Ovary (tissue), 3 donors: ENCODE measurements at regions not wholly inside any gene's neighbourhood (a gene's known extent, or its start where the extent isn't known, plus 50 kb on each side); places are given as distances from the start of the nearest gene placed in this dataset.

Experiments used
- EP300 ChIP-seq: sonication (generic); formaldehyde crosslinking; IDR thresholded peaks from one replicate; pipeline ENCODE4 v1.6.1; 2017; ENCODE audit warnings: antibody characterized with exemption
- POLR2A ChIP-seq: fragments of 450-650 bp; IDR thresholded peaks from one replicate; pipeline ENCODE4 v1.6.1; 2017; ENCODE audit warnings: antibody characterized with exemption, mild to moderate bottlenecking, moderate library complexity
- TF ChIP-seq, protein P1 (sequence below), 3 donors: fragments of 450-650 bp in 2 of 3; fragments of 200-600 bp in 1 of 3; IDR thresholded peaks; one replicate each; pipeline versions ENCODE4 v1.5.1 to v1.8.0; 2016 to 2022; ENCODE audit warnings: antibody characterized with exemption in 3 of 3, mild to moderate bottlenecking in 1 of 3
- donor health status: DM: no; HTN: no; CAD: no.

DNA sequence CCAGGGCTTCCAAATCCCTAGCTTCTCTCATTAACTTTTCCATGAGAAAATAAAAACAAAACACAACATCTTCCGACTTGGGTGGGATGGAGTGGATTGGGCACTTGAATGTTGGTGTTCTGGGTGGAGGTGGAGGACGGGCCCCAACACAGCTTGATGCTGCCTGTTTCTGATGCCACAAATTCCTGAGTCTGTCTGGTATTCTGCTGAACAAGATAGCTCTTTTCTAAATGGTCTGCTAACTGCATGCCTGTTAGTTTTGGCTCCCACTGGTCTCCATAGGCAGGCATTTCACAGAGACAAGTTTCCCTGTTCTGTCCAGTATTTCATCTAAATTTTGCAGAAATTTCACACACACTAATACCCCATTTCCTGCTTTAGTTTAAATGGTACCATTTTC is 160.9 kb upstream of the FZD8 start:
- TF ChIP-seq, protein P1, sequence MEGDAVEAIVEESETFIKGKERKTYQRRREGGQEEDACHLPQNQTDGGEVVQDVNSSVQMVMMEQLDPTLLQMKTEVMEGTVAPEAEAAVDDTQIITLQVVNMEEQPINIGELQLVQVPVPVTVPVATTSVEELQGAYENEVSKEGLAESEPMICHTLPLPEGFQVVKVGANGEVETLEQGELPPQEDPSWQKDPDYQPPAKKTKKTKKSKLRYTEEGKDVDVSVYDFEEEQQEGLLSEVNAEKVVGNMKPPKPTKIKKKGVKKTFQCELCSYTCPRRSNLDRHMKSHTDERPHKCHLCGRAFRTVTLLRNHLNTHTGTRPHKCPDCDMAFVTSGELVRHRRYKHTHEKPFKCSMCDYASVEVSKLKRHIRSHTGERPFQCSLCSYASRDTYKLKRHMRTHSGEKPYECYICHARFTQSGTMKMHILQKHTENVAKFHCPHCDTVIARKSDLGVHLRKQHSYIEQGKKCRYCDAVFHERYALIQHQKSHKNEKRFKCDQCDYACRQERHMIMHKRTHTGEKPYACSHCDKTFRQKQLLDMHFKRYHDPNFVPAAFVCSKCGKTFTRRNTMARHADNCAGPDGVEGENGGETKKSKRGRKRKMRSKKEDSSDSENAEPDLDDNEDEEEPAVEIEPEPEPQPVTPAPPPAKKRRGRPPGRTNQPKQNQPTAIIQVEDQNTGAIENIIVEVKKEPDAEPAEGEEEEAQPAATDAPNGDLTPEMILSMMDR (IDR thresholded peaks at IDR 0.05), result no peak
- TF ChIP-seq EP300 (no peak), POLR2A (no peak)
